ENCODE measurements at regions not wholly inside any gene's neighbourhood (a gene's known extent, or its start where the extent isn't known, plus 50 kb on each side); places are given as distances from the start of the nearest gene placed in this dataset.

DNA sequence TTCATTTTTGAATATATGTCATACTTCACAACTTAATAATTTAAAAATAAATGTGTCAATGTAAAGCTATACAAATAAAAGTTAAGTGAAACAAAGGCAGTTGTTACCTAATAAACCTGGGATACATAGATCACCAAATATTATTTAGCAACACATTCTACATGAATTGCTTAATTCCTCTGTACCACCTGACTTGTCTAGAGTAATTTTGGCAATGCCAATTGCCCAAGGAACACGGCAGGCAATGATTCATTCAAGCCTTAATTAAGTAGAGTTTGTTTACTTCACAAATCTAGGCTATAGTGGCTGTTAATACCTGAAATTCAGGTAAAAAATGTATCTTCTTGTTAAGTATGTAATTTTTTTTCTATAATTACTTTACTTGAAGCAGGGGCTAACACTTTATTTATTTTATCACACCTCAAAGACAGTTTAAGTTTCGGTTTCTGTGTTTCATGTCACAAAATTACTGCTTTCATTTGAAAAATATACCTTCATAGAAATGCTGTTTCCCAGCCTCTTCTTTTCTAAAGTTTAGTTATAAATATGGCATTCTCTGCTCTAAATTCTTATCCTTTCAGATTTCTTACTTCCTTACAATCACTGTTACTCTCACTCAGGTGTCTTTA, 705.7 kb downstream of the SLITRK5 start:
- TF ChIP-seq CTCF (IDR thresholded peaks at IDR 0.05) = no peak
- no peak overlapping the region for H3K27ac ChIP-seq
- no peaks in the 10 kb centered on the region for H3K79me2 ChIP-seq
- H3K4me3 ChIP-seq (ENCODE audit: low read depth, low read length) = no peak overlapping the region
- no peaks in the 10 kb centered on the region for H3K9me3 ChIP-seq (ENCODE audit: control insufficient read depth, low read length)
- H3K4me2 ChIP-seq (ENCODE audit: low read length) = no peak overlapping the region
- no peak overlapping the region for H2AFZ ChIP-seq
- no peak overlapping the region for H3K9ac ChIP-seq
- H3K4me1 ChIP-seq = no peaks in the 10 kb centered on the region
- no peaks in the 10 kb centered on the region for H3K36me3 ChIP-seq (ENCODE audit: control insufficient read depth, insufficient read depth, low read length)
- no peaks in the 10 kb centered on the region for H3K27me3 ChIP-seq (ENCODE audit: control insufficient read depth, insufficient read depth, low read length)

DNA sequence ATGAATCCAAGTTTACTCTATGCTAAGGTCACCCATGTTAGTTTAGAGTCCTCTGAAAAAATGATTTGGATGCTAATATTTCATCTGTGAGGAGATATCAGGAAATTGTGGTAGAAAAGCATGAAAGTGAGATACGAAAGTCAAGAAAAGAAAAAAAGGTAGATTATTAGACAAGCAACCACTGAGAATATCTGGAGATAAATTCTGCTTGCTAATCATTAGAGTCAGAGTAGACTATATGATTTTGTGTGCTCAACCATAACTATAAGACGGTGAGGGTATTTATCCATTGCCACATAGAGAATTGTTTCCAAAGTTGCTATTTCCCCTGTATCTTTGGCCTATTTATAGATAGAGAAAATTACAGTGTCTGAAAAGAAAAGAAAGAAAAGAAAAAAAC, 706.7 kb downstream of the SLITRK5 start:
- Histone ChIP-seq H3K79me2 (no peaks in the 10 kb centered on the region), H3K9me3 (ENCODE audit: control insufficient read depth, low read length) (no peaks in the 10 kb centered on the region), H3K36me3 (ENCODE audit: control insufficient read depth, insufficient read depth, low read length) (no peaks in the 10 kb centered on the region), H3K9ac (no peak overlapping the region), H3K4me1 (no peaks in the 10 kb centered on the region), H3K27ac (no peak overlapping the region), H2AFZ (no peak overlapping the region), H3K27me3 (ENCODE audit: control insufficient read depth, insufficient read depth, low read length) (no peaks in the 10 kb centered on the region), H3K4me3 (ENCODE audit: low read depth, low read length) (no peak overlapping the region), H3K4me2 (ENCODE audit: low read length) (no peak overlapping the region)
- no peak for TF ChIP-seq CTCF (IDR thresholded peaks at IDR 0.05)

DNA sequence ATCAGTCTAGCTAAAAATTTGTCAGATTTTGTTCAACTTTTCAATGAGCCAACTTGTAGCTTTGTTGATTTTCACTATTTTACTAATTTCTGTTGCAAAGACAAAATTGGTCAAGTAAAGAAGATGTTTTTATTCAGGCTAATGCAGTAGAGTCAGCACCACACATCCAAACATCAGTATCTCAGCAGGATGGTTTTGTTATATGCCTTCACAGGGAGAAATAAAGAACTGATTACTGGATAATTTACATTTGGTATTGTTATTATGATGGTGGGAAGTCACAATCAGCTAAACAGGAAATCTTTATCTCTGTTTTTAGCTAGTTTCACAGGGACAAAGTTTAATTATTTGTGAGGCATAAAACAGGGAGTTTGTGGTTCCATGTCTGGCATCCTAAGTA, 713.4 kb downstream of the SLITRK5 start:
- H3K9ac ChIP-seq = no peak overlapping the region
- H3K27me3 ChIP-seq (ENCODE audit: control insufficient read depth, insufficient read depth, low read length) = no peaks in the 10 kb centered on the region

GRCh38 chr13:88395804-88396203, 724.6 kb downstream of the SLITRK5 start:
- TF ChIP-seq CTCF (IDR thresholded peaks at IDR 0.05) = no peak
- H3K4me1 ChIP-seq = no peaks in the 10 kb centered on the region

More for the DNA sequence above, 713.4 kb downstream of the SLITRK5 start:
- Histone ChIP-seq H3K4me1 (no peaks in the 10 kb centered on the region), H3K27ac (no peak overlapping the region), H3K4me3 (ENCODE audit: low read depth, low read length) (no peak overlapping the region), H3K36me3 (ENCODE audit: control insufficient read depth, insufficient read depth, low read length) (no peaks in the 10 kb centered on the region), H2AFZ (no peak overlapping the region), H3K4me2 (ENCODE audit: low read length) (no peak overlapping the region), H3K79me2 (no peaks in the 10 kb centered on the region), H3K9me3 (ENCODE audit: control insufficient read depth, low read length) (no peaks in the 10 kb centered on the region)
- TF ChIP-seq CTCF (IDR thresholded peaks at IDR 0.05) = no peak

GRCh38 chr13:88411696-88412095, 740.5 kb downstream of the SLITRK5 start:
- H3K4me1 ChIP-seq = no peaks in the 10 kb centered on the region
- H3K9ac ChIP-seq = no peak overlapping the region
- TF ChIP-seq CTCF (IDR thresholded peaks at IDR 0.05) = no peak
- no peaks in the 10 kb centered on the region for H3K9me3 ChIP-seq (ENCODE audit: control insufficient read depth, low read length)
- no peaks in the 10 kb centered on the region for H3K36me3 ChIP-seq (ENCODE audit: control insufficient read depth, insufficient read depth, low read length)
- H3K27ac ChIP-seq = no peak overlapping the region
- H3K79me2 ChIP-seq = no peaks in the 10 kb centered on the region
- no peak overlapping the region for H3K4me3 ChIP-seq (ENCODE audit: low read depth, low read length)
- no peak overlapping the region for H2AFZ ChIP-seq
- H3K4me2 ChIP-seq (ENCODE audit: low read length) = no peak overlapping the region
- no peaks in the 10 kb centered on the region for H3K27me3 ChIP-seq (ENCODE audit: control insufficient read depth, insufficient read depth, low read length)

More at GRCh38 chr13:88395804-88396203, 724.6 kb downstream of the SLITRK5 start:
- Histone ChIP-seq H3K79me2 (no peaks in the 10 kb centered on the region), H3K36me3 (ENCODE audit: control insufficient read depth, insufficient read depth, low read length) (no peaks in the 10 kb centered on the region), H3K9ac (no peak overlapping the region), H3K27me3 (ENCODE audit: control insufficient read depth, insufficient read depth, low read length) (no peaks in the 10 kb centered on the region), H3K27ac (no peak overlapping the region), H2AFZ (no peak overlapping the region), H3K4me2 (ENCODE audit: low read length) (no peak overlapping the region), H3K4me3 (ENCODE audit: low read depth, low read length) (no peak overlapping the region), H3K9me3 (ENCODE audit: control insufficient read depth, low read length) (no peaks in the 10 kb centered on the region)

Measured in parathyroid adenoma (tissue), 2 donors.